Kidney epithelial cell (primary cell): ENCODE measurements at regions not wholly inside any gene's neighbourhood (a gene's known extent, or its start where the extent isn't known, plus 50 kb on each side); places are given as distances from the start of the nearest gene placed in this dataset.

Experiments used
- DNase-seq: peaks from one replicate; pipeline ENCODE4 v3.0.0-alpha.2; 2010; ENCODE audit warnings: low read depth
- H3K27me3 ChIP-seq: 2 replicates; pipeline ENCODE4 v1.6.0; 2011; ENCODE audit warnings: low read length; ENCODE audit not compliant: control insufficient read depth, insufficient read depth
- H3K36me3 ChIP-seq: 2 replicates; pipeline ENCODE4 v1.5.1; 2011; ENCODE audit warnings: low read length; ENCODE audit not compliant: control insufficient read depth, insufficient read depth
- H3K4me3 ChIP-seq: 2 replicates; pipeline ENCODE4 v1.5.1; 2011; ENCODE audit warnings: low read depth, mild to moderate bottlenecking, control low read depth, low read length
- TF ChIP-seq, protein P1 (sequence below): IDR thresholded peaks from 2 replicates; pipeline ENCODE4 v1.5.1; 2011; ENCODE audit warnings: mild to moderate bottlenecking, moderate library complexity, low read length, control low read depth, inconsistent platforms; ENCODE audit not compliant: insufficient read depth, poor library complexity, severe bottlenecking

DNA sequence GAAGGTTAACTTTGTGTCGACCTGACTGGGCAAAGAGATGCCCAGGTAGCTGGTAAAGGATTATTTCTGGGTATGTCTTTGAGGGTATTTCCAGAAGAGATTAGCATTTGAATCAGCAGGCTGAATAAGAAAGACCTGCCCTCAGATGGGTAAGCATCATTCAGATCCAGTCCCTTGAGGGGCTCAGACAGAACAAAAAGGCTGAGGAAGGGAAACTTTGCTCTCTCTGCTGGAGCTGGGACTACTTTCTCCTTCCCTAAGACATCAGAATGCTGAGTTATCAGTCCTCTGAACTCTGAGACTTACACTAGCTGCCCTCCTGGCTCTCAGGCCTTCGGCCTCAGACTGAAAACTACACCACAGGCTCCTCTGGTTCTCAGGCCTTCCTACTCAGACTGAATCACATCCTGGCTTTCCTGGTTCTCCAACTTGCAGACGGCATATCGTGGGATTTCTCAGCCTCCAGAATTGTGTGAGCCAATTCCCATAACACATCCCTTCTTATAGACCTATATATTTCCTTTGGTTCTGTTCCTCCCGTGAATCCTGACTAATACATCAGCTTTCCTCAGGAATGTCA lies 982.9 kb downstream of the TUSC7 start:
- Histone ChIP-seq H3K27me3 (no peaks in the 10 kb centered on the region), H3K36me3 (no peaks in the 10 kb centered on the region), H3K4me3 (no peak overlapping the region)
- TF ChIP-seq, protein P1, sequence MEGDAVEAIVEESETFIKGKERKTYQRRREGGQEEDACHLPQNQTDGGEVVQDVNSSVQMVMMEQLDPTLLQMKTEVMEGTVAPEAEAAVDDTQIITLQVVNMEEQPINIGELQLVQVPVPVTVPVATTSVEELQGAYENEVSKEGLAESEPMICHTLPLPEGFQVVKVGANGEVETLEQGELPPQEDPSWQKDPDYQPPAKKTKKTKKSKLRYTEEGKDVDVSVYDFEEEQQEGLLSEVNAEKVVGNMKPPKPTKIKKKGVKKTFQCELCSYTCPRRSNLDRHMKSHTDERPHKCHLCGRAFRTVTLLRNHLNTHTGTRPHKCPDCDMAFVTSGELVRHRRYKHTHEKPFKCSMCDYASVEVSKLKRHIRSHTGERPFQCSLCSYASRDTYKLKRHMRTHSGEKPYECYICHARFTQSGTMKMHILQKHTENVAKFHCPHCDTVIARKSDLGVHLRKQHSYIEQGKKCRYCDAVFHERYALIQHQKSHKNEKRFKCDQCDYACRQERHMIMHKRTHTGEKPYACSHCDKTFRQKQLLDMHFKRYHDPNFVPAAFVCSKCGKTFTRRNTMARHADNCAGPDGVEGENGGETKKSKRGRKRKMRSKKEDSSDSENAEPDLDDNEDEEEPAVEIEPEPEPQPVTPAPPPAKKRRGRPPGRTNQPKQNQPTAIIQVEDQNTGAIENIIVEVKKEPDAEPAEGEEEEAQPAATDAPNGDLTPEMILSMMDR = no peak
- DNase-seq = no peak

DNA sequence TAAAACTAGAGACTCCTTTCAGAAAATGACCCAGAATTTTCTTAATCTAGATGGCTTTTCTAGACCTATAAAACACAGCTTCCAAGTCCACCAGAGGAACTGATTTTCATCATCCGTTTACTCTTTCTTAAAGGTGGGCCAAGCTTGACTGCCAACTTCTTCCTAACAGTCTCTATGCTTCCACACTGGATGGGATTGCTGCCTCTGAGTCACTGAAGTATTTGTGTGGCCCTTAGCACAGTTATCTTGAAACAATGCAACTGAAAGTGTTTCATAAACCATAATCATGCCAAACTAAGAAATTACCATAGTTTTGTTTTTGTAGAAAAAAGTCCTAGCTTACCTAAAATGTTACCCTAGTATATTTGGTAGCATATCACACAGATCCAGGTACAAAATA lies 985.7 kb downstream of the TUSC7 start:
- TF ChIP-seq, protein P1 = no peak
- no peaks in the 10 kb centered on the region for H3K27me3 ChIP-seq
- DNase-seq = no peak
- H3K4me3 ChIP-seq = no peak overlapping the region
- H3K36me3 ChIP-seq = no peaks in the 10 kb centered on the region

DNA sequence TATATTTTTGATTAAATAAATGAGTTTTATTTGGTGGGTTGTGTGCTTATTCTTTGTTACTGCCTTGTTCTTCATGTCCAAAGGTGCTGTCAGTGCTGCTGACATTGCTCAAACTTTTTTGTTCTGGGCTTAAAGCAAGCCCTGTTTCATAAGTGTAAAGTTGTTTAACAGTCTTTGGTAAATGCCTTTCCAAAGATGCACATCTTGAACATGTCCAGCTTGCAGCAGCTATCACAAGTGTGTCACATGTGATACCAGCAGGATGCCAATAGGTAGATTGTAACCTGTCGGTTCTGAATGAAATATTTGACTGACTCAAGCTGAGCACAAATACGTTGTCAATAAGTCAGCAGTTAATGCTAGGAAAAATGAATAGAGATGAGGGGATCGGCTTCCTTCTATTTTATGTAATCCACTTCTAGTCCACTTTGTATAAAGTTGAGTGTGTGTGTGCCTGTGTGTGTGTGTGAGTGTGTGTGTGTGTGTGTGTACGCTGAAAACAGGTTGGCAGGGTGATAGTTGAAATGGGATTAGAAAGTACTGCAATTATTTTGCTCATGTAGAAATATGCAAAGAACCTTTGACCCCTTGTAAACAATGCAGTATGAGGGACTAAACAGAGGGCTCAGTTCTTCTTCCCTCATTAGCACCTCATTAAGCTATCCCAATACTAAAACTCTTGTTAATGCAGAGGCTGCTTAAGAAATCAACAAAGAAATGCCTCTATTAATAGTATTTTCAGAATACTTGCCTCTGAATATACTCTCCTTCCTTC lies 986.5 kb downstream of the TUSC7 start:
- TF ChIP-seq, protein P1 = no peak
- DNase-seq = no peak
- Histone ChIP-seq H3K36me3 (no peaks in the 10 kb centered on the region), H3K4me3 (no peak overlapping the region), H3K27me3 (no peaks in the 10 kb centered on the region)

DNA sequence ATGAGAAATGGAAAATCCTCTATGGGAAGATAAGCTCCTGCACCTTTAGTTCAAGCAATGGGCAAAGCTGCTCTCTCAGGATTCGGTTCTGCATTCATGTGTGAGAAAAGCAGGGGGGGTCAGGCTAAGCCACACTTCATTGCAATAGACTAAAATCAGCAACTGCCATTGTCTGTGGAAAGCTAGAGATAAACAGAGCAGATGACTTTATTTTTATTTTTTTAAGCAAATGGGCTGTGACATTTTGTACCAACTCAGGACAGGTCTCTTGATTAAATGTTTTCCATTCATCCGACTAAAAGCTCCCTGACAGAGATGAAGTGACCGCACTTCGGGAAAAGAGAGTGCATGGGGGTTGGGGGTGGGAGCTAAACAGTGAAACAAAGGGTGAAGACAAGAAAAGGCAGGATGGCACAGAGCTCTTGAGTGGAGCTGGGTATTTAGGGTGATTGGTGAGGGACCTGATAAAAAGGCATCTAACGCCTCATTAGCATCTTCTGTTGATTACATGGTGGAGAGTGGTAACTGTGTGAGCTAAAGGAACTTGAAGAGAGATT lies 987.4 kb downstream of the TUSC7 start:
- no peaks in the 10 kb centered on the region for H3K27me3 ChIP-seq
- no peak overlapping the region for H3K4me3 ChIP-seq
- H3K36me3 ChIP-seq = no peaks in the 10 kb centered on the region
- no peak for DNase-seq
- TF ChIP-seq, protein P1 = no peak

DNA sequence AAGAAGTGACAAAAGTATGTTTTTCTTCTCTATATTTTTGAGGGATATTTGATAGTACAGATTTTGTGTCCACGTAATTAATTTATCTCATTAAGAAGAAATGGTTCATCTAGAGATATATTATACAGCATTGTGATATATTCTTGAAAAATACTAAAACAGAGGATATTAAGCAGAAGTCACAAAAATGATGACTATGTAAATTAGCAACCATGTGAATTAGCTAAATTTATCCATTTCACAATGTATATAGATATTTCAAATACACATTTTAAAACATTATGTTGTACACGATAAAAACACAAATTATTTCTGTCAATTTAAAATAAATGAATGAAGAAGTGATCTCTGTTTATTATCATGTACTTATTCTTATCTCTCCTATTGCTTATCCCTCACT lies 989.5 kb downstream of the TUSC7 start:
- DNase-seq = no peak
- Histone ChIP-seq H3K4me3 (no peak overlapping the region), H3K27me3 (no peaks in the 10 kb centered on the region), H3K36me3 (no peaks in the 10 kb centered on the region)
- TF ChIP-seq, protein P1 = no peak
